GM13977 (cell line): ENCODE measurements at regions not wholly inside any gene's neighbourhood (a gene's known extent, or its start where the extent isn't known, plus 50 kb on each side); places are given as distances from the start of the nearest gene placed in this dataset.

Experiments used
- DNase-seq: peaks from one replicate; pipeline ENCODE4 v3.0.0; 2012; ENCODE audit warnings: low spot score
- in situ Hi-C: fragments of 300-500 bp; cut with MboI; formaldehyde crosslinking; loops from one replicate; pipeline ENCODE4 v1.12.0; 2022; ENCODE audit warnings: low sequenced_read_pairs, low pct_unique_long_range_greater_than_20kb, mixed read lengths, inconsistent platforms; ENCODE audit not compliant: unreplicated experiment
- TF ChIP-seq, protein P1 (sequence below): IDR thresholded peaks from 2 replicates; pipeline ENCODE4 v1.5.1; 2012; ENCODE audit warnings: mild to moderate bottlenecking, control low read depth; ENCODE audit not compliant: insufficient read depth; ENCODE audit errors: extremely low read depth, missing control alignments

GRCh38 chr12:18979401-18980126 lies 150.0 kb upstream of the PLEKHA5 start:
- in situ Hi-C loops: no loop called here
- DNase-seq: no peak
- TF ChIP-seq, protein P1, sequence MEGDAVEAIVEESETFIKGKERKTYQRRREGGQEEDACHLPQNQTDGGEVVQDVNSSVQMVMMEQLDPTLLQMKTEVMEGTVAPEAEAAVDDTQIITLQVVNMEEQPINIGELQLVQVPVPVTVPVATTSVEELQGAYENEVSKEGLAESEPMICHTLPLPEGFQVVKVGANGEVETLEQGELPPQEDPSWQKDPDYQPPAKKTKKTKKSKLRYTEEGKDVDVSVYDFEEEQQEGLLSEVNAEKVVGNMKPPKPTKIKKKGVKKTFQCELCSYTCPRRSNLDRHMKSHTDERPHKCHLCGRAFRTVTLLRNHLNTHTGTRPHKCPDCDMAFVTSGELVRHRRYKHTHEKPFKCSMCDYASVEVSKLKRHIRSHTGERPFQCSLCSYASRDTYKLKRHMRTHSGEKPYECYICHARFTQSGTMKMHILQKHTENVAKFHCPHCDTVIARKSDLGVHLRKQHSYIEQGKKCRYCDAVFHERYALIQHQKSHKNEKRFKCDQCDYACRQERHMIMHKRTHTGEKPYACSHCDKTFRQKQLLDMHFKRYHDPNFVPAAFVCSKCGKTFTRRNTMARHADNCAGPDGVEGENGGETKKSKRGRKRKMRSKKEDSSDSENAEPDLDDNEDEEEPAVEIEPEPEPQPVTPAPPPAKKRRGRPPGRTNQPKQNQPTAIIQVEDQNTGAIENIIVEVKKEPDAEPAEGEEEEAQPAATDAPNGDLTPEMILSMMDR: no peak

DNA sequence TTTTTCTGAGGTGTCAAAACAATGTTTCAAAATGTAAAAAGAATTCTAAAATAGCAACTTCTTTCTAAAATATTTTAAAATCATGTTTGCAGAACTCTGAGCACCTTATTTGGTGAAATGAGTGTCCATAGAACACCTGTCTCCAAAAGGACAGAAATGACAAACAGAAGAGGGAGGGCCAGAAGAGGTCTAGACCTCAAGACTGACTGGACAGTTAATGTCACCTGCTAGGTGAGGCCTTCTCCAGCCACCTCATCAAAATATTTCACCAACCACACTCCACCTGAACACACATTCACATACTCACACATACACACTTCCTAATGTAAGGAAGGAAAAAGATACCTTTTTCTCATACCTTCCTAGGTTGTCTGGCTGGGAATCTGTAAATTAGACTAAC lies 147.8 kb upstream of the PLEKHA5 start:
- TF ChIP-seq, protein P1: no peak
- in situ Hi-C loops: no loop called here
- DNase-seq: no peak

- in situ Hi-C loops: no loop called here
- DNase-seq: no peak
- TF ChIP-seq, protein P1: no peak
These were observed 147.1 kb upstream of the PLEKHA5 start for GRCh38 chr12:18982226-18982949.

DNA sequence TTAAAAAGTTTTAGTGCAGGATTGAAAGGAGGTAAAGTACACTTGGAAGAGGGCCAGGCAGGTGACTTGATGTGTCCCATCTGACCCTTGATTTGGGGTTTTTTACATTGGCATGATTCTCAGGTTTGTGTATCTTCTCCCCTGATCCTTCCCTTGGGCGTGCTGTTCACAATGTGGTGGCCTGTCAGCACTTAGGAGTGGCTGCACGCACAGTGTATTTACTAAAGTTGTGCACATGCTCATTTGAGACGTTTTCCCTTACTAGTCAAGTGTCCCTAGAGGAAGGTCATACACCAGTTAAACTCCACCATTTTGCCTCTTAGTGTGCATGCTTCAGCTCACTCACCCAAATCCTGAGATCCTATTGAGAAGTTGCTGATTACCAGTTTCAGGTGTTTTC lies 145.7 kb upstream of the PLEKHA5 start:
- DNase-seq: no peak
- in situ Hi-C loops: no loop called here

DNA sequence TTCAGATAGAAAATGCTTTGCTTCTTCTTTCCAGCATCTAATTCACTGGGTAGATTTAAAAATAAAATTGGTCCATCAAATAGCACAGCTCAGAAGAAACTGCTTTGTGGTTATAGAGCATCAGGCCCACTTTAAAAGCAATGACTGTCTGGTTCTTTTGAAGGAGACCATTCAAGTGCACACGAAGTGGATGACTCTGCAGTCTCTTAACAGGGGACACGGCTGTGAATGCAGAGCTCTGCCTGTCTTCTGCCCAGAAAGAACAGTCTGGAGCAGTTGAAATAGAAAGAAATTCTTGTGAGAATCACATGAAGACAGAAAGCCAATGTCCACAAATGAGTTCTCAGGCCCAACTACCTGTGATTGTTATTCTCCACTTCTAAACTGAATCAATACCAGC lies 138.7 kb upstream of the PLEKHA5 start:
- in situ Hi-C loops: no loop called here
- TF ChIP-seq, protein P1: no peak
- no peak for DNase-seq

More for the DNA sequence above, 145.7 kb upstream of the PLEKHA5 start:
- TF ChIP-seq, protein P1: no peak

DNA sequence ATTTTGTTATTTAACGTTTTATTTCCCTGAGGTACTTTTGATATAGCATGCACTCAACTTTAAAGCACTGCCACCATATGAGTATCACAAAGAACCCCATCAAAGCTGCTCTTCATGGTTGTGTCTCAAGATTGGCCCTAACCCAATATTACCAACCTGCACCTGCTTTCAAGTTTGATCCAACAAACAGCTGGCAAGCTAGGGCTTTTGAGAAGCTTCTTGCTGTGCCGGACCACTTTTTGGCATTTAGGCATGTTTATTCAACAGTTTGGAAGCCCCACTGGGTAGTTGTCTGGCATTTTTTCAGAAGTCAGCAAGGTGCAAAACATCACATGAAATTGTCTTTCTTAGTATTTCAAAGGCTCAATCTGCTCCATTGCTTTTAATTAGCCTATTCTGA lies 137.2 kb upstream of the PLEKHA5 start:
- no peak for DNase-seq
- in situ Hi-C loops: no loop called here
- TF ChIP-seq, protein P1: no peak
